SK-N-SH treated with all-trans-retinoic acid at 6 μM for 48 hours (cell line): ENCODE measurements at regions not wholly inside any gene's neighbourhood (a gene's known extent, or its start where the extent isn't known, plus 50 kb on each side); places are given as distances from the start of the nearest gene placed in this dataset.

Experiments
- ATAC-seq: fragments of 200-7000 bp; cut with Tn5 transposase; 3 replicates; pipeline ENCODE4 v1.9.1; 2020; ENCODE audit warnings: mild to moderate bottlenecking, moderate library complexity
- ARNTL ChIP-seq: fragments of 450-650 bp; formaldehyde crosslinking; IDR thresholded peaks from 2 replicates; pipeline ENCODE4 v1.5.0; 2020; ENCODE audit warnings: low read depth, mild to moderate bottlenecking, moderate library complexity, borderline replicate concordance
- BACH2 ChIP-seq: fragments of 250-450 bp; sonication (Bioruptor Pico); IDR thresholded peaks from 2 replicates; pipeline ENCODE4 v1.9.0; 2021; ENCODE audit warnings: mild to moderate bottlenecking, borderline replicate concordance
- CSDC2 ChIP-seq: fragments of 250-450 bp; sonication (Bioruptor Pico); IDR thresholded peaks from 2 replicates; pipeline ENCODE4 v1.5.0; 2020; ENCODE audit warnings: mild to moderate bottlenecking, moderate library complexity
- ESRRG ChIP-seq: fragments of 250-450 bp; sonication (Bioruptor Pico); IDR thresholded peaks from 2 replicates; pipeline ENCODE4 v1.6.1; 2021; ENCODE audit warnings: mild to moderate bottlenecking
- GLIS3 ChIP-seq: fragments of 250-450 bp; sonication (Bioruptor Pico); IDR thresholded peaks from 2 replicates; pipeline ENCODE4 v1.5.0; 2020; ENCODE audit warnings: mild to moderate bottlenecking, moderate library complexity
- ISL1 ChIP-seq: fragments of 250-450 bp; sonication (Bioruptor Pico); IDR thresholded peaks from 2 replicates; pipeline ENCODE4 v2.1.2; 2022; ENCODE audit warnings: mild to moderate bottlenecking, moderate library complexity
- OSR1 ChIP-seq: fragments of 250-450 bp; sonication (Bioruptor Pico); IDR thresholded peaks from 2 replicates; pipeline ENCODE4 v1.8.0; 2022; ENCODE audit warnings: moderate library complexity, mild to moderate bottlenecking, inconsistent platforms
- PPARA ChIP-seq: fragments of 250-450 bp; sonication (Bioruptor Pico); IDR thresholded peaks from 2 replicates; pipeline ENCODE4 v1.5.0; 2020; ENCODE audit warnings: mild to moderate bottlenecking, borderline replicate concordance
- RARB ChIP-seq: fragments of 250-450 bp; sonication (Bioruptor Pico); IDR thresholded peaks from 2 replicates; pipeline ENCODE4 v1.8.0; 2021; ENCODE audit warnings: mild to moderate bottlenecking, moderate library complexity
- SNAI2 ChIP-seq: fragments of 250-450 bp; sonication (Bioruptor Pico); IDR thresholded peaks from 2 replicates; pipeline ENCODE4 v1.5.0; 2020; ENCODE audit warnings: mild to moderate bottlenecking, moderate library complexity
- TCF4 ChIP-seq: fragments of 250-450 bp; sonication (Bioruptor Pico); IDR thresholded peaks from 2 replicates; pipeline ENCODE4 v1.8.0; 2021; ENCODE audit warnings: mild to moderate bottlenecking, moderate library complexity, borderline replicate concordance
- TOX ChIP-seq: fragments of 250-450 bp; sonication (Bioruptor Pico); IDR thresholded peaks from 2 replicates; pipeline ENCODE4 v1.8.0; 2021; ENCODE audit warnings: mild to moderate bottlenecking, moderate library complexity, borderline replicate concordance
- ZC3H10 ChIP-seq: fragments of 250-450 bp; sonication (Bioruptor Pico); IDR thresholded peaks from 2 replicates; pipeline ENCODE4 v1.5.1; 2021; ENCODE audit warnings: mild to moderate bottlenecking, moderate library complexity
- ZFP3 ChIP-seq: fragments of 250-450 bp; sonication (Bioruptor Pico); IDR thresholded peaks from 2 replicates; pipeline ENCODE4 v1.5.0; 2020; ENCODE audit warnings: mild to moderate bottlenecking, moderate library complexity
- ZNF565 ChIP-seq: fragments of 450-650 bp; formaldehyde crosslinking; conservative IDR thresholded peaks from 2 replicates; pipeline ENCODE4 v1.5.0; 2020; ENCODE audit warnings: low read depth, mild to moderate bottlenecking, moderate library complexity
- ZNF70 ChIP-seq: fragments of 450-650 bp; formaldehyde crosslinking; IDR thresholded peaks from 2 replicates; pipeline ENCODE4 v1.5.0; 2020; ENCODE audit warnings: mild to moderate bottlenecking, moderate library complexity
- ZNF8 ChIP-seq: fragments of 450-650 bp; formaldehyde crosslinking; IDR thresholded peaks from 2 replicates; pipeline ENCODE4 v1.5.0; 2020; ENCODE audit warnings: mild to moderate bottlenecking, moderate library complexity
- TF ChIP-seq, protein P1 (sequence below): fragments of 250-450 bp; sonication (Bioruptor Pico); IDR thresholded peaks from 2 replicates; pipeline ENCODE4 v1.5.1; 2021; ENCODE audit warnings: mild to moderate bottlenecking, moderate library complexity
- TF ChIP-seq, protein P2 (sequence below): fragments of 250-450 bp; sonication (Bioruptor Pico); IDR thresholded peaks from 2 replicates; pipeline ENCODE4 v1.5.1; 2020; ENCODE audit warnings: low read depth, mild to moderate bottlenecking, moderate library complexity
- TF ChIP-seq, protein P3 (sequence below): fragments of 250-450 bp; sonication (Bioruptor Pico); IDR thresholded peaks from 2 replicates; pipeline ENCODE4 v1.8.0; 2021; ENCODE audit warnings: low read depth, mild to moderate bottlenecking, moderate library complexity, borderline replicate concordance
- TF ChIP-seq, protein P4 (sequence below): fragments of 250-450 bp; sonication (Bioruptor Pico); IDR thresholded peaks from 2 replicates; pipeline ENCODE4 v1.8.0; 2020; ENCODE audit warnings: mild to moderate bottlenecking, moderate library complexity, borderline replicate concordance

DNA sequence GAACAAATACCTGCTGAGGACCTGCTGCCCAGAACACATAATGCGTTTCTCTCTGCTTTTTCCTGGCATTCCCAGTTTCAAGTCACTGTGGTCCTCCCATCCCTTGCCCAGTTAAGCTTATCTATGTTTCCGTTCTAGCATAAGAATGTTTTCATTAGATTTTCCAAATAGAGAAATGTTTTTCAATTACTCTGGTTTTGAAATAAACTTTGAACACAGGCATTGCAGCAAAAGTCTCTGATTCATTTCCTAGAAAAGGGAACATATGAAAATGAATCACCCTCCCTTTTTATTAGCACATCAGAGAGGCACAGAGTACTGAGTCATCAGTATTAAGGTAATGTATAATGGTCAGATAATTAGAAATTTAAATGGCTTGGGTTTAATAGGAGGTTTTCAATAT is 201.1 kb upstream of the TMEM260 start:
- no peak for ATAC-seq
- TF ChIP-seq, protein P1, sequence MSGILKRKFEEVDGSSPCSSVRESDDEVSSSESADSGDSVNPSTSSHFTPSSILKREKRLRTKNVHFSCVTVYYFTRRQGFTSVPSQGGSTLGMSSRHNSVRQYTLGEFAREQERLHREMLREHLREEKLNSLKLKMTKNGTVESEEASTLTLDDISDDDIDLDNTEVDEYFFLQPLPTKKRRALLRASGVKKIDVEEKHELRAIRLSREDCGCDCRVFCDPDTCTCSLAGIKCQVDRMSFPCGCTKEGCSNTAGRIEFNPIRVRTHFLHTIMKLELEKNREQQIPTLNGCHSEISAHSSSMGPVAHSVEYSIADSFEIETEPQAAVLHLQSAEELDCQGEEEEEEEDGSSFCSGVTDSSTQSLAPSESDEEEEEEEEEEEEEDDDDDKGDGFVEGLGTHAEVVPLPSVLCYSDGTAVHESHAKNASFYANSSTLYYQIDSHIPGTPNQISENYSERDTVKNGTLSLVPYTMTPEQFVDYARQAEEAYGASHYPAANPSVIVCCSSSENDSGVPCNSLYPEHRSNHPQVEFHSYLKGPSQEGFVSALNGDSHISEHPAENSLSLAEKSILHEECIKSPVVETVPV (CRISPR knock-in tag), result no peak
- TF ChIP-seq PPARA (CRISPR knock-in tag) (no peak), ZC3H10 (no peak), ESRRG (CRISPR knock-in tag) (no peak), SNAI2 (CRISPR knock-in tag) (no peak), ZNF565 (no peak), ZFP3 (no peak), CSDC2 (no peak), RARB (CRISPR knock-in tag) (no peak)
- TF ChIP-seq, protein P2, sequence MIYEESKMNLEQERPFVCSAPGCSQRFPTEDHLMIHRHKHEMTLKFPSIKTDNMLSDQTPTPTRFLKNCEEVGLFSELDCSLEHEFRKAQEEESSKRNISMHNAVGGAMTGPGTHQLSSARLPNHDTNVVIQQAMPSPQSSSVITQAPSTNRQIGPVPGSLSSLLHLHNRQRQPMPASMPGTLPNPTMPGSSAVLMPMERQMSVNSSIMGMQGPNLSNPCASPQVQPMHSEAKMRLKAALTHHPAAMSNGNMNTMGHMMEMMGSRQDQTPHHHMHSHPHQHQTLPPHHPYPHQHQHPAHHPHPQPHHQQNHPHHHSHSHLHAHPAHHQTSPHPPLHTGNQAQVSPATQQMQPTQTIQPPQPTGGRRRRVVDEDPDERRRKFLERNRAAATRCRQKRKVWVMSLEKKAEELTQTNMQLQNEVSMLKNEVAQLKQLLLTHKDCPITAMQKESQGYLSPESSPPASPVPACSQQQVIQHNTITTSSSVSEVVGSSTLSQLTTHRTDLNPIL, result no peak
- TF ChIP-seq, protein P3, sequence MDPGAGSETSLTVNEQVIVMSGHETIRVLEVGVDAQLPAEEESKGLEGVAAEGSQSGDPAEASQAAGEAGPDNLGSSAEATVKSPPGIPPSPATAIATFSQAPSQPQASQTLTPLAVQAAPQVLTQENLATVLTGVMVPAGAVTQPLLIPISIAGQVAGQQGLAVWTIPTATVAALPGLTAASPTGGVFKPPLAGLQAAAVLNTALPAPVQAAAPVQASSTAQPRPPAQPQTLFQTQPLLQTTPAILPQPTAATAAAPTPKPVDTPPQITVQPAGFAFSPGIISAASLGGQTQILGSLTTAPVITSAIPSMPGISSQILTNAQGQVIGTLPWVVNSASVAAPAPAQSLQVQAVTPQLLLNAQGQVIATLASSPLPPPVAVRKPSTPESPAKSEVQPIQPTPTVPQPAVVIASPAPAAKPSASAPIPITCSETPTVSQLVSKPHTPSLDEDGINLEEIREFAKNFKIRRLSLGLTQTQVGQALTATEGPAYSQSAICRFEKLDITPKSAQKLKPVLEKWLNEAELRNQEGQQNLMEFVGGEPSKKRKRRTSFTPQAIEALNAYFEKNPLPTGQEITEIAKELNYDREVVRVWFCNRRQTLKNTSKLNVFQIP (CRISPR knock-in tag), result no peak
- TF ChIP-seq, all 23 proteins: peak for 0

DNA sequence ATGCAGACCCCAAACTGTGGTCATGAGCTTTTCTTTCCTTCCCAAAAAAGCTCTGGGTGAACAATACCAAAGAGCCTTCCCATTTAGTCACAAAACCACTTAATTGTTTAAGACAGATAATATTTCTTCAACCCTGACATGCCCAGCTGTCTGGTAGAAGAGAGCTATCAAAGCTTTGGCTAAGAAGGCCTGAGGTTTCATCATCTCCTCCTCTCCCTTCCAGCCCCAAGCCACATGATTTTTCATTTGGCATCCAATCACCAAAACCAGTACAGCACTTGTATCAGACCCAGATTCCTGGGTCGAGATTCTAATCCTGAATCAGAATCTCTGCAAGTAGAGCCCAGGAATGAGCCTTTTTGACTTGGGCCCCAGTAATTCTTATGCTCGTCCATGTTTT is 199.6 kb upstream of the TMEM260 start:
- TF ChIP-seq ISL1 (CRISPR knock-in tag) (no peak), CSDC2 (no peak), ARNTL (CRISPR knock-in tag) (no peak), TCF4 (CRISPR knock-in tag) (no peak), ZNF8 (CRISPR knock-in tag) (no peak), GLIS3 (CRISPR knock-in tag) (no peak), RARB (CRISPR knock-in tag) (no peak), ESRRG (CRISPR knock-in tag) (no peak), ZFP3 (no peak), SNAI2 (CRISPR knock-in tag) (no peak), ZNF70 (CRISPR knock-in tag) (no peak), ZNF565 (no peak), BACH2 (CRISPR knock-in tag) (no peak), TOX (CRISPR knock-in tag) (no peak), ZC3H10 (no peak)
- TF ChIP-seq, protein P4, sequence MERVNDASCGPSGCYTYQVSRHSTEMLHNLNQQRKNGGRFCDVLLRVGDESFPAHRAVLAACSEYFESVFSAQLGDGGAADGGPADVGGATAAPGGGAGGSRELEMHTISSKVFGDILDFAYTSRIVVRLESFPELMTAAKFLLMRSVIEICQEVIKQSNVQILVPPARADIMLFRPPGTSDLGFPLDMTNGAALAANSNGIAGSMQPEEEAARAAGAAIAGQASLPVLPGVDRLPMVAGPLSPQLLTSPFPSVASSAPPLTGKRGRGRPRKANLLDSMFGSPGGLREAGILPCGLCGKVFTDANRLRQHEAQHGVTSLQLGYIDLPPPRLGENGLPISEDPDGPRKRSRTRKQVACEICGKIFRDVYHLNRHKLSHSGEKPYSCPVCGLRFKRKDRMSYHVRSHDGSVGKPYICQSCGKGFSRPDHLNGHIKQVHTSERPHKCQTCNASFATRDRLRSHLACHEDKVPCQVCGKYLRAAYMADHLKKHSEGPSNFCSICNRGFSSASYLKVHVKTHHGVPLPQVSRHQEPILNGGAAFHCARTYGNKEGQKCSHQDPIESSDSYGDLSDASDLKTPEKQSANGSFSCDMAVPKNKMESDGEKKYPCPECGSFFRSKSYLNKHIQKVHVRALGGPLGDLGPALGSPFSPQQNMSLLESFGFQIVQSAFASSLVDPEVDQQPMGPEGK, result no peak
- TF ChIP-seq, protein P3 (CRISPR knock-in tag), result no peak
- TF ChIP-seq, protein P1 (CRISPR knock-in tag), result no peak
- TF ChIP-seq, all 23 proteins: peak for 0
- ATAC-seq, result no peak

DNA sequence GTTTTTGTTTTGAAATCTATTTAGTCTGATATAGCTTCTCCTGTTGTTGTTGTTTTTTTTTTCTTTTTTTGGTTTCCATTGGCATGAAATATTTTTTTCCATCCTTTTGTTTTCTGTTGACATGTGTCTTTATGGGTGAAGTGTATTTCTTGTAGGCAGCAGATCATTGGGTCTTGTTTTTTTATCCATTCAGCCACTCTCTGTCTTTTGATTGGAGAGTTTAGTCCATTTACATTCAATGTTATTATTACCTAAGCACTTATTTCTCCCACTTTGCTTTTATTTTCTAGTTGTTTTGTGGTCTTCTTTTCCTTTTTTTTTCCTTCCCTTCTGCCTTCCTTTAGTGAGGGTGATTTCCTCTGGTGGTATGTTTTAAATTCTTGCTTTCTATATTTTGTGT is 193.6 kb upstream of the TMEM260 start:
- TF ChIP-seq, protein P3 (CRISPR knock-in tag), result no peak
- TF ChIP-seq TOX (CRISPR knock-in tag) (no peak), ESRRG (CRISPR knock-in tag) (no peak), TCF4 (CRISPR knock-in tag) (no peak), ZNF70 (CRISPR knock-in tag) (no peak), OSR1 (CRISPR knock-in tag) (no peak), ZC3H10 (no peak)
- TF ChIP-seq, protein P4, result no peak
- no peak for ATAC-seq
